RWPE1 (cell line): ENCODE measurements at regions not wholly inside any gene's neighbourhood (a gene's known extent, or its start where the extent isn't known, plus 50 kb on each side); places are given as distances from the start of the nearest gene placed in this dataset.

ENCODE experiments used
- CTCF ChIA-PET: fragments of 350-600 bp; sonication (Branson Sonifier 250); formaldehyde crosslinking; extraction: SDS; loops from one replicate; lab custom pipeline; 2021; lab: Yijun Ruan, JAX
- POLR2A ChIA-PET: fragments of 400-600 bp; formaldehyde crosslinking; extraction: SDS; loops from one replicate; lab custom pipeline; 2020; ENCODE audit warnings: antibody characterized with exemption; ENCODE audit not compliant: low non-redundant PET; lab: Yijun Ruan, JAX
- DNase-seq: peaks from one replicate; pipeline ENCODE4 v3.0.0; 2012; ENCODE audit warnings: low spot score
- H3K27ac ChIP-seq: fragments of 450-650 bp; 2 replicates; pipeline ENCODE4 v1.5.1; 2017
- CTCF ChIP-seq: fragments of 450-650 bp; conservative IDR thresholded peaks from 2 replicates; pipeline ENCODE4 v1.5.1; 2017; ENCODE audit warnings: low read depth, mild to moderate bottlenecking

GRCh38 chr1:244211559-244211944 lies 160.5 kb downstream of the ZBTB18 start:
- no peak overlapping the region for H3K27ac ChIP-seq
- CTCF ChIA-PET = interaction anchor here (0.7 kb wide), 1 partner anchor 31 kb away, joined by 3 read pairs; no protein-coding TSS in a partner anchor
- no peak for DNase-seq
- POLR2A ChIA-PET = no interaction called here
- no peak for TF ChIP-seq CTCF

- ChIA-PET POLR2A (no interaction called here), CTCF (interaction anchor here (0.7 kb wide), 1 partner anchor 32 kb away, joined by 3 read pairs; no protein-coding TSS in a partner anchor)
- DNase-seq = no peak
- TF ChIP-seq CTCF = no peak
- H3K27ac ChIP-seq = no peak overlapping the region
These were observed 161.1 kb downstream of the ZBTB18 start for GRCh38 chr1:244212219-244212618.

- TF ChIP-seq CTCF = no peak
- CTCF ChIA-PET = interaction anchor here (0.7 kb wide), 1 partner anchor 121 kb away, joined by 3 read pairs; no protein-coding TSS in a partner anchor
- no peak for DNase-seq
- POLR2A ChIA-PET = no interaction called here
- no peak overlapping the region for H3K27ac ChIP-seq
These were observed 161.9 kb downstream of the ZBTB18 start for GRCh38 chr1:244212797-244213475.

DNA sequence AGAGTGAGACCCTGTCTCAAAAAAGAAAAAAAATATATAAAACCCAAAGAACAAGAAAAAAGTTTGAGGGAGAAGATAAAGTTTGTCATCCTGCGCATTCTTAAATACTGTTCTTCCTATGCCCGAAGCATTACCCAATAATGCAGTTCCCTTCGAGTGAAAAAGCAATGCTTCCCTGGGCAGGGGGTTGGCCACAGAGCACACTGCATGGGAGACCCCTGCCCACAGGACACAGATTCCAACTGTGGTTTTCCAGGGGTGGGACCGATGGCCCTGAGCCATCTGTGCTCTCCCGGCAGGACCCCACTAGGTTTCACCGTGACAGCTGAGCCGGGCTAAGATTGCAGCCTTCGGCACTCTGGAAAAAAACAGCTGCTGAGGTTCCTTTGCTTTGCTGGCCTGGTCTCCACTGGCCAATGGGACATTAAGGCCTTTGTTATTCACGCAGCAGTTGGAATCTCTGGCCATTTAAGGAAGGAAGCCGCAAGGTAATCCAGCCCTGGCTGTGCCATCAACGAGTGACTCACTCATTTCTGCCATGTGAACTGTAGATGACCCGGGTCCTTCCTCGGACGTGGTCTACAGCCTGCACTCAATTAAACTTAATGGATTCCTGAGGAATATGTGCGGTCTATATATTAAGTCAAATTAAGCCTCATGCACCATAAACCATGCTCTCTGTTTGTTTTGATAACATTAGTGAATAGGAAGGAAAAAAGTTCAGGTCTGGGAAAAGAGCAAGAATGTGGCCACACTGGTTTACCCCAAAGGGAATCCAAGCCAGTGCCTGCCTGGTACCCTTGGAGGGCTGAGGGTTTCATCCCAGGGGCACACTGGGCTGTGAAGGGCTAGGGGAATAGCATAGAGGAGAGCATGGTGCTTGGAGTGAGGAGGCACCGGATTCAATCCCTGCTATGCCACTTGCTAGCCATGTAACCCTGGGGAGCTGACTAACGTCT lies 163.2 kb downstream of the ZBTB18 start:
- H3K27ac ChIP-seq = peak overlapping the region; percentile 14; the same call in 1 of the 2 replicates
- no peak for TF ChIP-seq CTCF
- peak; percentile 88 for DNase-seq
- POLR2A ChIA-PET = interaction anchor here (0.7 kb wide), 1 partner anchor 126 kb away, joined by 3 read pairs; no protein-coding TSS in a partner anchor
- CTCF ChIA-PET = interaction anchor here (0.6 to 0.7 kb wide), 2 partner anchors 92 to 123 kb away, joined by 3 to 4 read pairs; no protein-coding TSS in a partner anchor

GRCh38 chr1:244216836-244217235 lies 165.8 kb downstream of the ZBTB18 start:
- POLR2A ChIA-PET = no interaction called here
- no peak for TF ChIP-seq CTCF
- CTCF ChIA-PET = interaction anchor here (0.5 kb wide), 1 partner anchor 43 kb away, joined by 4 read pairs; no protein-coding TSS in a partner anchor
- no peak overlapping the region for H3K27ac ChIP-seq
- DNase-seq = no peak

- CTCF ChIA-PET = no interaction called here
- TF ChIP-seq CTCF = no peak
- POLR2A ChIA-PET = no interaction called here
- H3K27ac ChIP-seq = no peak overlapping the region
- no peak for DNase-seq
These were observed 166.6 kb downstream of the ZBTB18 start for GRCh38 chr1:244217711-244218110.
